ENCODE measurements at regions not wholly inside any gene's neighbourhood (a gene's known extent, or its start where the extent isn't known, plus 50 kb on each side); places are given as distances from the start of the nearest gene placed in this dataset.

DNA sequence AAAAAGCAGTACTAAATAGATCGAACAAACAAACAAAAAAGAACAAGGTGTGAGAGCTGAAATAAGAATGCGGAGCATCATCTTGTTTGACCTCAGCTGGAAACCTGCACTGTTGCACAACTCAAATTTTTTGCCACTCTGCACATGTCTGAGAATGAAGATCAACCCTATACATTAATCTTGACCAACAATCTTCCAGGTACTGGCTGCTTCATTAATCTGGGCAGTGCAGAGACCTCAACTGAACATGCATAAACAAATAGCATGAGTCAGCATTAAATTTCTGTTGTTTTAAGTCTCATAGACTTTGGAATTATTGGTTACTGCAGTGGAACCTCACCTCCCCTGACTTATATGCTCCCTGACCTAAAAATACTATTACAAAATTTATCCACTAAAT is 114.6 kb upstream of the FTMT start:
- TF ChIP-seq, protein P1, sequence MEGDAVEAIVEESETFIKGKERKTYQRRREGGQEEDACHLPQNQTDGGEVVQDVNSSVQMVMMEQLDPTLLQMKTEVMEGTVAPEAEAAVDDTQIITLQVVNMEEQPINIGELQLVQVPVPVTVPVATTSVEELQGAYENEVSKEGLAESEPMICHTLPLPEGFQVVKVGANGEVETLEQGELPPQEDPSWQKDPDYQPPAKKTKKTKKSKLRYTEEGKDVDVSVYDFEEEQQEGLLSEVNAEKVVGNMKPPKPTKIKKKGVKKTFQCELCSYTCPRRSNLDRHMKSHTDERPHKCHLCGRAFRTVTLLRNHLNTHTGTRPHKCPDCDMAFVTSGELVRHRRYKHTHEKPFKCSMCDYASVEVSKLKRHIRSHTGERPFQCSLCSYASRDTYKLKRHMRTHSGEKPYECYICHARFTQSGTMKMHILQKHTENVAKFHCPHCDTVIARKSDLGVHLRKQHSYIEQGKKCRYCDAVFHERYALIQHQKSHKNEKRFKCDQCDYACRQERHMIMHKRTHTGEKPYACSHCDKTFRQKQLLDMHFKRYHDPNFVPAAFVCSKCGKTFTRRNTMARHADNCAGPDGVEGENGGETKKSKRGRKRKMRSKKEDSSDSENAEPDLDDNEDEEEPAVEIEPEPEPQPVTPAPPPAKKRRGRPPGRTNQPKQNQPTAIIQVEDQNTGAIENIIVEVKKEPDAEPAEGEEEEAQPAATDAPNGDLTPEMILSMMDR (IDR thresholded peaks at IDR 0.05): no peak
- TF ChIP-seq MAZ (IDR thresholded peaks at IDR 0.05; ENCODE audit: borderline replicate concordance, low read depth, low read length) (no peak), RAD21 (conservative IDR thresholded peaks at IDR 0.05 in 1 of 2, IDR thresholded peaks at IDR 0.05 in 1 of 2) (no peak), CHD2 (IDR thresholded peaks at IDR 0.05; ENCODE audit: low read length, partially characterized antibody) (no peak), POLR2A (IDR thresholded peaks at IDR 0.05; ENCODE audit: low read length) (no peak), POLR2AphosphoS2 (conservative IDR thresholded peaks at IDR 0.05; ENCODE audit: low read length) (no peak), MAFK (IDR thresholded peaks at IDR 0.05; ENCODE audit: partially characterized antibody) (peak; percentile 97), CEBPB (IDR thresholded peaks at IDR 0.05) (no peak), EP300 (IDR thresholded peaks at IDR 0.05) (no peak), JUNB (IDR thresholded peaks at IDR 0.05) (no peak), MYC (IDR thresholded peaks at IDR 0.05; ENCODE audit: borderline replicate concordance, low read length) (no peak), RFX5 (IDR thresholded peaks at IDR 0.05) (no peak)
- TF ChIP-seq, protein P2, sequence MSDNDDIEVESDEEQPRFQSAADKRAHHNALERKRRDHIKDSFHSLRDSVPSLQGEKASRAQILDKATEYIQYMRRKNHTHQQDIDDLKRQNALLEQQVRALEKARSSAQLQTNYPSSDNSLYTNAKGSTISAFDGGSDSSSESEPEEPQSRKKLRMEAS (IDR thresholded peaks at IDR 0.05): no peak
- TF ChIP-seq, protein P3, sequence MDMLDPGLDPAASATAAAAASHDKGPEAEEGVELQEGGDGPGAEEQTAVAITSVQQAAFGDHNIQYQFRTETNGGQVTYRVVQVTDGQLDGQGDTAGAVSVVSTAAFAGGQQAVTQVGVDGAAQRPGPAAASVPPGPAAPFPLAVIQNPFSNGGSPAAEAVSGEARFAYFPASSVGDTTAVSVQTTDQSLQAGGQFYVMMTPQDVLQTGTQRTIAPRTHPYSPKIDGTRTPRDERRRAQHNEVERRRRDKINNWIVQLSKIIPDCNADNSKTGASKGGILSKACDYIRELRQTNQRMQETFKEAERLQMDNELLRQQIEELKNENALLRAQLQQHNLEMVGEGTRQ (IDR thresholded peaks at IDR 0.05): no peak
